IMR-90 (cell line): ENCODE measurements at regions not wholly inside any gene's neighbourhood (a gene's known extent, or its start where the extent isn't known, plus 50 kb on each side); places are given as distances from the start of the nearest gene placed in this dataset.

Experiments
- ATAC-seq: fragments of 200-7000 bp; cut with Tn5 transposase; 2 replicates; pipeline ENCODE4 v1.9.1; 2020; ENCODE audit warnings: low read depth, mild to moderate bottlenecking, moderate library complexity
- BruUV-seq: library from RNA; stranded (reverse); fragments of 400-500 nt; replicated peaks from 2 replicates; lab custom pipeline; 2021; lab: Mats Ljungman, UMichigan
- CTCF ChIA-PET: fragments of 300-600 bp; formaldehyde crosslinking; extraction: SDS; loops from one replicate; lab custom pipeline; 2021; ENCODE audit warnings: antibody characterized with exemption; lab: Yijun Ruan, JAX
- POLR2A ChIA-PET: fragments of 300-600 bp; sonication (Branson Sonifier 250); formaldehyde crosslinking; loops from one replicate; lab custom pipeline; 2022; ENCODE audit warnings: antibody characterized with exemption; ENCODE audit not compliant: unreplicated experiment; lab: Charles Lee
- DNase-seq: peaks from one replicate; pipeline ENCODE4 v3.0.0; 2013
- H2AFZ ChIP-seq: replicated peaks from 2 replicates; pipeline ENCODE3; 2013; ENCODE audit warnings: low read length, mild to moderate bottlenecking; ENCODE audit not compliant: poor library complexity
- H2AK5ac ChIP-seq: 2 replicates; pipeline ENCODE4 v1.6.1; 2013; ENCODE audit warnings: low read depth, low read length, inconsistent platforms
- H2AK9ac ChIP-seq: replicated peaks from 2 replicates; pipeline ENCODE3; 2013; ENCODE audit warnings: mild to moderate bottlenecking, low read depth, low read length, moderate library complexity; ENCODE audit not compliant: poor library complexity
- H2BK120ac ChIP-seq: 2 replicates; pipeline ENCODE4 v1.6.1; 2013; ENCODE audit warnings: low read depth, low read length, inconsistent platforms
- H2BK15ac ChIP-seq: 3 replicates; pipeline ENCODE4 v1.6.1; 2013; ENCODE audit warnings: low read depth, low read length, inconsistent platforms
- H2BK20ac ChIP-seq: 2 replicates; pipeline ENCODE4 v1.6.1; 2013; ENCODE audit warnings: low read depth, mild to moderate bottlenecking, inconsistent platforms, low read length, moderate library complexity
- H2BK5ac ChIP-seq: 2 replicates; pipeline ENCODE4 v1.6.1; 2013; ENCODE audit warnings: mild to moderate bottlenecking, low read depth, low read length, inconsistent platforms; ENCODE audit not compliant: poor library complexity, severe bottlenecking
- H3K14ac ChIP-seq: replicated peaks from 2 replicates; pipeline ENCODE4 v1.6.1; 2013; ENCODE audit warnings: low read depth, low read length, inconsistent platforms
- H3K18ac ChIP-seq: 2 replicates; pipeline ENCODE4 v1.6.1; 2013; ENCODE audit warnings: low read depth, low read length, control low read depth
- H3K23ac ChIP-seq: 2 replicates; pipeline ENCODE4 v1.6.1; 2013; ENCODE audit warnings: low read depth, low read length, inconsistent platforms
- H3K27ac ChIP-seq: 2 replicates; pipeline ENCODE4 v1.5.1; 2013; ENCODE audit warnings: mild to moderate bottlenecking, control low read depth, low read length; ENCODE audit not compliant: insufficient read depth
- H3K27me3 ChIP-seq: 2 replicates; pipeline ENCODE4 v1.6.1; 2013; ENCODE audit warnings: low read length; ENCODE audit not compliant: control insufficient read depth, insufficient read depth
- H3K36me3 ChIP-seq: 2 replicates; pipeline ENCODE4 v1.6.1; 2013; ENCODE audit warnings: low read length, mixed read lengths; ENCODE audit not compliant: control insufficient read depth, insufficient read depth
- H3K4ac ChIP-seq: 2 replicates; pipeline ENCODE4 v1.6.1; 2013; ENCODE audit warnings: low read depth, low read length, inconsistent platforms
- H3K4me1 ChIP-seq: 2 replicates; pipeline ENCODE4 v1.6.1; 2013; ENCODE audit warnings: low read length, mixed read lengths; ENCODE audit not compliant: control insufficient read depth, insufficient read depth
- H3K4me2 ChIP-seq: 2 replicates; pipeline ENCODE4 v1.6.1; 2013; ENCODE audit warnings: low read depth, mild to moderate bottlenecking, control low read depth, low read length, moderate library complexity
- H3K4me3 ChIP-seq: 2 replicates; pipeline ENCODE4 v1.5.1; 2013; ENCODE audit warnings: low read depth, mild to moderate bottlenecking, control low read depth, low read length, moderate library complexity; ENCODE audit not compliant: insufficient read depth
- H3K56ac ChIP-seq: 2 replicates; pipeline ENCODE4 v1.6.1; 2013; ENCODE audit warnings: low read length, inconsistent platforms; ENCODE audit not compliant: insufficient read depth; ENCODE audit errors: extremely low read depth
- H3K79me1 ChIP-seq, 2 experiments: 2 replicates each; pipeline ENCODE4 v1.6.1; 2013; ENCODE audit warnings: low read length in 2 of 2, inconsistent platforms in 1 of 2, low read depth in 1 of 2
- H3K9ac ChIP-seq: 2 replicates; pipeline ENCODE4 v1.6.1; 2013; ENCODE audit warnings: low read depth, low read length, control low read depth
- H3K9me1 ChIP-seq: 2 replicates; pipeline ENCODE4 v1.6.1; 2013; ENCODE audit warnings: low read length, inconsistent platforms; ENCODE audit not compliant: insufficient read depth
- H3K9me3 ChIP-seq: 2 replicates; pipeline ENCODE4 v1.6.1; 2013; ENCODE audit warnings: low read length; ENCODE audit not compliant: control insufficient read depth, insufficient read depth
- H4K20me1 ChIP-seq: 2 replicates; pipeline ENCODE4 v1.6.1; 2013; ENCODE audit warnings: low read length, inconsistent platforms; ENCODE audit not compliant: insufficient read depth
- H4K5ac ChIP-seq: 2 replicates; pipeline ENCODE4 v1.6.1; 2013; ENCODE audit warnings: mild to moderate bottlenecking, low read depth, low read length, control low read depth
- H4K8ac ChIP-seq, 2 experiments: 2 replicates each; pipeline ENCODE4 v1.6.1; 2013; ENCODE audit warnings: low read depth in 2 of 2, low read length in 2 of 2, control low read depth in 1 of 2, inconsistent platforms in 1 of 2
- H4K91ac ChIP-seq: 2 replicates; pipeline ENCODE4 v1.6.1; 2013; ENCODE audit warnings: low read depth, low read length, inconsistent platforms; ENCODE audit not compliant: insufficient read depth
- ELK1 ChIP-seq: fragments of 150-350 bp; IDR thresholded peaks from 2 replicates; pipeline ENCODE4 v1.6.1; 2016; ENCODE audit warnings: low read depth, mild to moderate bottlenecking, low read length, moderate library complexity, borderline replicate concordance
- MAFK ChIP-seq: IDR thresholded peaks from 2 replicates; pipeline ENCODE4 v1.6.1; 2012; ENCODE audit warnings: low read depth, low read length, improper control_type of control experiment
- POLR2A ChIP-seq: IDR thresholded peaks from 2 replicates; pipeline ENCODE4 v1.6.1; 2012; ENCODE audit warnings: mild to moderate bottlenecking, low read depth, low read length
- dilution Hi-C: fragments of 300-500 bp; cut with HindIII; formaldehyde crosslinking; loops from one replicate; pipeline ENCODE4 v1.14.3; 2018; ENCODE audit warnings: low sequenced_read_pairs; ENCODE audit not compliant: unreplicated experiment
- in situ Hi-C: fragments of 300-500 bp; cut with MboI; formaldehyde crosslinking; loops from 3 replicates; pipeline ENCODE4 v1.14.3; 2019; ENCODE audit warnings: low sequenced_read_pairs, inconsistent platforms, mixed read lengths
- intact Hi-C: fragments of 100-400 bp; cut with micrococcal nuclease; formaldehyde crosslinking; loops from 2 replicates; pipeline ENCODE4 v1.10.0; 2022

- Histone ChIP-seq H3K27ac (no peak overlapping the region), H4K8ac (no peak overlapping the region), H3K36me3 (no peaks in the 10 kb centered on the region), H3K79me1 (no peaks in the 10 kb centered on the region), H3K23ac (no peak overlapping the region), H3K14ac (no peak overlapping the region), H3K9ac (no peak overlapping the region), H3K9me3 (no peaks in the 10 kb centered on the region), H2AFZ (no peak overlapping the region), H2BK20ac (no peak overlapping the region), H4K91ac (no peak overlapping the region), H3K4me1 (no peaks in the 10 kb centered on the region), H3K18ac (no peak overlapping the region), H4K20me1 (no peaks in the 10 kb centered on the region), H3K27me3 (no peaks in the 10 kb centered on the region), H2BK5ac (no peak overlapping the region), H3K56ac (no peak overlapping the region), H3K4me3 (no peak overlapping the region), H2BK120ac (no peak overlapping the region), H2AK5ac (no peak overlapping the region), H3K9me1 (no peaks in the 10 kb centered on the region), H4K5ac (no peak overlapping the region), H2AK9ac (no peak overlapping the region), H2BK15ac (no peak overlapping the region), H3K4ac (no peak overlapping the region), H3K4me2 (no peak overlapping the region)
- CTCF ChIA-PET = no interaction called here
- dilution Hi-C loops (no loop called here), intact Hi-C loops (no loop called here), in situ Hi-C loops (no loop called here)
- DNase-seq (no peak), ATAC-seq (no peak)
- POLR2A ChIA-PET = no interaction called here
- peak; percentile 71 for TF ChIP-seq MAFK
- TF ChIP-seq POLR2A = no peak
- no peak for TF ChIP-seq ELK1
- no TSS peak for BruUV-seq
Observed at GRCh38 chrX:117147249-117147648, 684.5 kb upstream of the CT83 start.
